Astrocyte of the spinal cord (primary cell): ENCODE measurements at regions not wholly inside any gene's neighbourhood (a gene's known extent, or its start where the extent isn't known, plus 50 kb on each side); places are given as distances from the start of the nearest gene placed in this dataset.

Experiments
- DNase-seq: peaks from one replicate; pipeline ENCODE4 v3.0.0; 2011; ENCODE audit warnings: low read depth, low spot score
- H3K4me3 ChIP-seq: 2 replicates; pipeline ENCODE4 v1.5.1; 2011; ENCODE audit warnings: low read depth, mild to moderate bottlenecking, low read length, moderate library complexity
- in situ Hi-C: cut with HindIII; loops from 2 replicates; pipeline ENCODE4 v1.10.0; 2017; ENCODE audit warnings: low sequenced_read_pairs
- TF ChIP-seq, protein P1 (sequence below): IDR thresholded peaks from 2 replicates; pipeline ENCODE4 v1.5.1; 2012; ENCODE audit warnings: low read depth, mild to moderate bottlenecking, low read length, inconsistent platforms

- no peak overlapping the region for H3K4me3 ChIP-seq
- in situ Hi-C loops, result no loop called here
- TF ChIP-seq, protein P1, sequence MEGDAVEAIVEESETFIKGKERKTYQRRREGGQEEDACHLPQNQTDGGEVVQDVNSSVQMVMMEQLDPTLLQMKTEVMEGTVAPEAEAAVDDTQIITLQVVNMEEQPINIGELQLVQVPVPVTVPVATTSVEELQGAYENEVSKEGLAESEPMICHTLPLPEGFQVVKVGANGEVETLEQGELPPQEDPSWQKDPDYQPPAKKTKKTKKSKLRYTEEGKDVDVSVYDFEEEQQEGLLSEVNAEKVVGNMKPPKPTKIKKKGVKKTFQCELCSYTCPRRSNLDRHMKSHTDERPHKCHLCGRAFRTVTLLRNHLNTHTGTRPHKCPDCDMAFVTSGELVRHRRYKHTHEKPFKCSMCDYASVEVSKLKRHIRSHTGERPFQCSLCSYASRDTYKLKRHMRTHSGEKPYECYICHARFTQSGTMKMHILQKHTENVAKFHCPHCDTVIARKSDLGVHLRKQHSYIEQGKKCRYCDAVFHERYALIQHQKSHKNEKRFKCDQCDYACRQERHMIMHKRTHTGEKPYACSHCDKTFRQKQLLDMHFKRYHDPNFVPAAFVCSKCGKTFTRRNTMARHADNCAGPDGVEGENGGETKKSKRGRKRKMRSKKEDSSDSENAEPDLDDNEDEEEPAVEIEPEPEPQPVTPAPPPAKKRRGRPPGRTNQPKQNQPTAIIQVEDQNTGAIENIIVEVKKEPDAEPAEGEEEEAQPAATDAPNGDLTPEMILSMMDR, result no peak
- no peak for DNase-seq
These were observed 1063.8 kb upstream of the INTU start for GRCh38 chr4:126568652-126569570.

DNA sequence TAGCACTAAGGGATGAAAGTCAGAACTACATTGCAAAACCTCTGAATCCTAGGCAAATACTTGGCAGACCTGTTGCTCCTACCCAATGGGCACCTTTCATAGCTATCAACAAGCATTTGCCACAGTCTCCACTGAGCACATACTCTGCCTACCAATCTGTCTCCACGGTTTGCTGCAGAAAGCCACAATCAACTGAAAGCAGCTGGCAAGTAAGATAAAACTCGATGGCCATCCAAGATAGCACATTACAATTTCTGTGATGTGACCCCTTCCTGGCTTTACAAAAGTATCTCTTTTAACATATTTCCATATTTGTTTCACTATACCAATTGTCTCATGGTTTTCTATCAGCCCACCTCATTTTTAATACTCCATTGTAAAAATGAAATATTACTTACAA, 1060.5 kb upstream of the INTU start:
- no peak for DNase-seq
- in situ Hi-C loops, result no loop called here
- no peak overlapping the region for H3K4me3 ChIP-seq
- TF ChIP-seq, protein P1, result no peak

DNA sequence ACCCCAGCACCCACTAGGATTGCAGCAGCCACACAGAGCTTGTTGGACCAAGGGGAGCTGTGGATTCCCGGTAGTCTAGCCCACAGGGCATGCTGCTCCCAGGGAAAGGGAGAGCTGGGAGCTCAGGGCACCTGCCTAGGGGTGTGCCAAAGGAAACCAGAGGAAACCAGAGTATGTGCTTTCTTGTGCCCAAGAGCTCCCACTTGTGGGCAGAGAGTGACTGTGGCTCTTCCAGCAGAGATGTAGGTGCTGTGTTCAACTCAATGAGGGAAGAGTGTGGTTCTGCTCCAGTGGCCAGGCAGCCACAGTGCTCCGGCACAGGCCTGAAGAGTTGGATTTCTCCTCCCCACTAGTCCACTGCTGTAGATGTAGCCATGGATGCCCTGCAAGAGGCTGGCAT, 1050.0 kb upstream of the INTU start:
- TF ChIP-seq, protein P1, result peak; percentile 15
- in situ Hi-C loops, result no loop called here
- no peak for DNase-seq
- H3K4me3 ChIP-seq, result no peak overlapping the region

- in situ Hi-C loops, result no loop called here
- no peak overlapping the region for H3K4me3 ChIP-seq
- no peak for DNase-seq
- TF ChIP-seq, protein P1, result peak; percentile 29
These were observed 1049.2 kb upstream of the INTU start for GRCh38 chr4:126583509-126583908.

- TF ChIP-seq, protein P1, result no peak
- no peak overlapping the region for H3K4me3 ChIP-seq
- in situ Hi-C loops, result no loop called here
- DNase-seq, result peak; percentile 15
These were observed 1041.2 kb upstream of the INTU start for GRCh38 chr4:126591583-126591982.

DNA sequence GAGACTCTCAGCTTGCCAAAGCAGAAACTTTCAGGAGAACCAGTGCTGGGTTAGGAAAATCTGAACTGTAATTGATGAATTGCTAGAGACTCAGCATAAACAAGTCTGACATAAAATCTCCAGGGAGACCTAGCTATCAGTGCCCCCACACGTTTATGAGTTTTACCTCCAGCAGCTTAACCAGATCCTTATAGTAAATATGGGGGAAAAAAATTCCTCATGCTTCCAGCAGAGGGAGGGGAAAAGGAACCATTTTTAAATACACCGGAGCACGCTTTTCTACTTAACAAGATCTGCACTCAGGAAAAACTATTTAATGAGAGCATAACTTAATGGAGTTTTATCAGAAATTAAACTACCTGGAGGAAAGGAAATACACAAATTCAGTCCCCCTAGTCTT, 1040.7 kb upstream of the INTU start:
- H3K4me3 ChIP-seq, result no peak overlapping the region
- in situ Hi-C loops, result no loop called here
- TF ChIP-seq, protein P1, result peak; percentile 41
- peak; percentile 17 for DNase-seq
